ENCODE measurements at regions not wholly inside any gene's neighbourhood (a gene's known extent, or its start where the extent isn't known, plus 50 kb on each side); places are given as distances from the start of the nearest gene placed in this dataset.

- no peaks in the 10 kb centered on the region for H3K9me3 ChIP-seq (ENCODE audit: control insufficient read depth in 1 of 2, low read length in 2 of 2)
- no peaks in the 10 kb centered on the region for H3K27me3 ChIP-seq (ENCODE audit: control insufficient read depth in 1 of 2, insufficient read depth in 2 of 2, low read length in 2 of 2)
- H3K4me3 ChIP-seq (ENCODE audit: low read depth in 1 of 2, low read length in 2 of 2), result peak overlapping the region in 1 of 2 donors; percentile 57
- peak overlapping the region in 1 of 2 donors; percentile 3 for H3K9ac ChIP-seq (ENCODE audit: low read depth in 1 of 2, low read length in 2 of 2)
- peaks cover 46 to 81% of the 10 kb centered on the region in 2 donors for H3K4me1 ChIP-seq (ENCODE audit: control insufficient read depth in 1 of 2, insufficient read depth in 2 of 2, low read length in 2 of 2)
- H3K27ac ChIP-seq (ENCODE audit: low read depth, low read length), result peak overlapping the region; percentile 43
- H3K36me3 ChIP-seq (ENCODE audit: control insufficient read depth in 1 of 2, insufficient read depth in 2 of 2, low read length in 2 of 2), result no peaks in the 10 kb centered on the region
These were observed 239.9 kb upstream of the ATP2B1 start for GRCh38 chr12:89948271-89949175.

- Histone ChIP-seq H3K27ac (ENCODE audit: low read depth, low read length) (peak overlapping the region; percentile 48), H3K9ac (ENCODE audit: low read depth in 1 of 2, low read length in 2 of 2) (peak overlapping the region; percentile 12 to 56), H3K4me3 (ENCODE audit: low read depth in 1 of 2, low read length in 2 of 2) (peak overlapping the region; percentile 16 to 57), H3K36me3 (ENCODE audit: control insufficient read depth in 1 of 2, insufficient read depth in 2 of 2, low read length in 2 of 2) (no peaks in the 10 kb centered on the region), H3K9me3 (ENCODE audit: control insufficient read depth in 1 of 2, low read length in 2 of 2) (no peaks in the 10 kb centered on the region), H3K4me1 (ENCODE audit: control insufficient read depth in 1 of 2, insufficient read depth in 2 of 2, low read length in 2 of 2) (peaks cover 51 to 88% of the 10 kb centered on the region in 2 donors), H3K27me3 (ENCODE audit: control insufficient read depth in 1 of 2, insufficient read depth in 2 of 2, low read length in 2 of 2) (no peaks in the 10 kb centered on the region)
These were observed 239.0 kb upstream of the ATP2B1 start for GRCh38 chr12:89947437-89948270.

- Histone ChIP-seq H3K4me3 (ENCODE audit: low read depth in 1 of 2, low read length in 2 of 2) (peak overlapping the region; percentile 7 to 57), H3K27me3 (ENCODE audit: control insufficient read depth in 1 of 2, insufficient read depth in 2 of 2, low read length in 2 of 2) (no peaks in the 10 kb centered on the region), H3K27ac (ENCODE audit: low read depth, low read length) (no peak overlapping the region), H3K4me1 (ENCODE audit: control insufficient read depth in 1 of 2, insufficient read depth in 2 of 2, low read length in 2 of 2) (peaks cover 51 to 87% of the 10 kb centered on the region in 2 donors), H3K36me3 (ENCODE audit: control insufficient read depth in 1 of 2, insufficient read depth in 2 of 2, low read length in 2 of 2) (no peaks in the 10 kb centered on the region), H3K9ac (ENCODE audit: low read depth in 1 of 2, low read length in 2 of 2) (no peak overlapping the region), H3K9me3 (ENCODE audit: control insufficient read depth in 1 of 2, low read length in 2 of 2) (no peaks in the 10 kb centered on the region)
These were observed 238.0 kb upstream of the ATP2B1 start for GRCh38 chr12:89946518-89947135.

GRCh38 chr12:89945123-89945522 is 236.5 kb upstream of the ATP2B1 start:
- H3K9ac ChIP-seq (ENCODE audit: low read depth in 1 of 2, low read length in 2 of 2), result no peak overlapping the region
- no peak overlapping the region for H3K27ac ChIP-seq (ENCODE audit: low read depth, low read length)
- H3K27me3 ChIP-seq (ENCODE audit: control insufficient read depth in 1 of 2, insufficient read depth in 2 of 2, low read length in 2 of 2), result no peaks in the 10 kb centered on the region
- no peak overlapping the region for H3K4me3 ChIP-seq (ENCODE audit: low read depth in 1 of 2, low read length in 2 of 2)
- no peaks in the 10 kb centered on the region for H3K36me3 ChIP-seq (ENCODE audit: control insufficient read depth in 1 of 2, insufficient read depth in 2 of 2, low read length in 2 of 2)
- H3K4me1 ChIP-seq (ENCODE audit: control insufficient read depth in 1 of 2, insufficient read depth in 2 of 2, low read length in 2 of 2), result peaks cover 44 to 72% of the 10 kb centered on the region in 2 donors
- no peaks in the 10 kb centered on the region for H3K9me3 ChIP-seq (ENCODE audit: control insufficient read depth in 1 of 2, low read length in 2 of 2)

GRCh38 chr12:89943463-89943862 is 234.8 kb upstream of the ATP2B1 start:
- Histone ChIP-seq H3K4me3 (ENCODE audit: low read depth in 1 of 2, low read length in 2 of 2) (no peak overlapping the region), H3K9me3 (ENCODE audit: control insufficient read depth in 1 of 2, low read length in 2 of 2) (no peaks in the 10 kb centered on the region), H3K27me3 (ENCODE audit: control insufficient read depth in 1 of 2, insufficient read depth in 2 of 2, low read length in 2 of 2) (no peaks in the 10 kb centered on the region), H3K9ac (ENCODE audit: low read depth in 1 of 2, low read length in 2 of 2) (no peak overlapping the region), H3K36me3 (ENCODE audit: control insufficient read depth in 1 of 2, insufficient read depth in 2 of 2, low read length in 2 of 2) (no peaks in the 10 kb centered on the region), H3K4me1 (ENCODE audit: control insufficient read depth in 1 of 2, insufficient read depth in 2 of 2, low read length in 2 of 2) (peaks cover 33 to 61% of the 10 kb centered on the region in 2 donors), H3K27ac (ENCODE audit: low read depth, low read length) (no peak overlapping the region)

- H3K4me1 ChIP-seq (ENCODE audit: control insufficient read depth in 1 of 2, insufficient read depth in 2 of 2, low read length in 2 of 2), result peaks cover 18 to 41% of the 10 kb centered on the region in 2 donors
- H3K9ac ChIP-seq (ENCODE audit: low read depth in 1 of 2, low read length in 2 of 2), result no peak overlapping the region
- no peak overlapping the region for H3K4me3 ChIP-seq (ENCODE audit: low read depth in 1 of 2, low read length in 2 of 2)
- no peaks in the 10 kb centered on the region for H3K36me3 ChIP-seq (ENCODE audit: control insufficient read depth in 1 of 2, insufficient read depth in 2 of 2, low read length in 2 of 2)
- no peaks in the 10 kb centered on the region for H3K27me3 ChIP-seq (ENCODE audit: control insufficient read depth in 1 of 2, insufficient read depth in 2 of 2, low read length in 2 of 2)
- no peaks in the 10 kb centered on the region for H3K9me3 ChIP-seq (ENCODE audit: control insufficient read depth in 1 of 2, low read length in 2 of 2)
- H3K27ac ChIP-seq (ENCODE audit: low read depth, low read length), result no peak overlapping the region
These were observed 232.8 kb upstream of the ATP2B1 start for GRCh38 chr12:89941436-89941835.

- Histone ChIP-seq H3K9ac (ENCODE audit: low read depth in 1 of 2, low read length in 2 of 2) (no peak overlapping the region), H3K9me3 (ENCODE audit: control insufficient read depth in 1 of 2, low read length in 2 of 2) (no peaks in the 10 kb centered on the region), H3K27me3 (ENCODE audit: control insufficient read depth in 1 of 2, insufficient read depth in 2 of 2, low read length in 2 of 2) (no peaks in the 10 kb centered on the region), H3K4me1 (ENCODE audit: control insufficient read depth in 1 of 2, insufficient read depth in 2 of 2, low read length in 2 of 2) (peaks cover 10 to 26% of the 10 kb centered on the region in 2 donors), H3K27ac (ENCODE audit: low read depth, low read length) (no peak overlapping the region), H3K36me3 (ENCODE audit: control insufficient read depth in 1 of 2, insufficient read depth in 2 of 2, low read length in 2 of 2) (no peaks in the 10 kb centered on the region), H3K4me3 (ENCODE audit: low read depth in 1 of 2, low read length in 2 of 2) (no peak overlapping the region)
These were observed 231.0 kb upstream of the ATP2B1 start for GRCh38 chr12:89939522-89940215.

GRCh38 chr12:89936631-89937030 is 228.0 kb upstream of the ATP2B1 start:
- Histone ChIP-seq H3K9ac (ENCODE audit: low read depth in 1 of 2, low read length in 2 of 2) (no peak overlapping the region), H3K27ac (ENCODE audit: low read depth, low read length) (no peak overlapping the region), H3K4me3 (ENCODE audit: low read depth in 1 of 2, low read length in 2 of 2) (no peak overlapping the region), H3K9me3 (ENCODE audit: control insufficient read depth in 1 of 2, low read length in 2 of 2) (no peaks in the 10 kb centered on the region), H3K36me3 (ENCODE audit: control insufficient read depth in 1 of 2, insufficient read depth in 2 of 2, low read length in 2 of 2) (no peaks in the 10 kb centered on the region), H3K4me1 (ENCODE audit: control insufficient read depth in 1 of 2, insufficient read depth in 2 of 2, low read length in 2 of 2) (peaks cover 0 to 6% of the 10 kb centered on the region in 2 donors), H3K27me3 (ENCODE audit: control insufficient read depth in 1 of 2, insufficient read depth in 2 of 2, low read length in 2 of 2) (no peaks in the 10 kb centered on the region)

- Histone ChIP-seq H3K27ac (ENCODE audit: low read depth, low read length) (no peak overlapping the region), H3K9ac (ENCODE audit: low read depth in 1 of 2, low read length in 2 of 2) (no peak overlapping the region), H3K4me1 (ENCODE audit: control insufficient read depth in 1 of 2, insufficient read depth in 2 of 2, low read length in 2 of 2) (peaks cover 0 to 6% of the 10 kb centered on the region in 2 donors), H3K4me3 (ENCODE audit: low read depth in 1 of 2, low read length in 2 of 2) (no peak overlapping the region), H3K9me3 (ENCODE audit: control insufficient read depth in 1 of 2, low read length in 2 of 2) (no peaks in the 10 kb centered on the region), H3K27me3 (ENCODE audit: control insufficient read depth in 1 of 2, insufficient read depth in 2 of 2, low read length in 2 of 2) (no peaks in the 10 kb centered on the region), H3K36me3 (ENCODE audit: control insufficient read depth in 1 of 2, insufficient read depth in 2 of 2, low read length in 2 of 2) (no peaks in the 10 kb centered on the region)
These were observed 227.2 kb upstream of the ATP2B1 start for GRCh38 chr12:89935850-89936249.

Measured in duodenal mucosa (tissue), 2 donors.